NB4 (cell line): ENCODE measurements at regions not wholly inside any gene's neighbourhood (a gene's known extent, or its start where the extent isn't known, plus 50 kb on each side); places are given as distances from the start of the nearest gene placed in this dataset.

Source experiments
- DNase-seq: peaks from one replicate; pipeline ENCODE4 v3.0.0; 2010; ENCODE audit warnings: low read depth
- H3K4me3 ChIP-seq: one replicate; pipeline ENCODE4 v1.5.1; 2011; ENCODE audit warnings: mild to moderate bottlenecking, low read depth, low read length, moderate library complexity
- MYC ChIP-seq: IDR thresholded peaks from 2 replicates; pipeline ENCODE4 v1.6.1; 2011; ENCODE audit warnings: low read depth, low read length
- POLR2A ChIP-seq: IDR thresholded peaks from 2 replicates; pipeline ENCODE4 v1.6.1; 2011; ENCODE audit warnings: mild to moderate bottlenecking; ENCODE audit not compliant: insufficient read length; ENCODE audit errors: extremely low read depth
- TF ChIP-seq, protein P1 (sequence below): IDR thresholded peaks from 2 replicates; pipeline ENCODE4 v1.6.1; 2011; ENCODE audit warnings: low read depth, low read length
- TF ChIP-seq, protein P2 (sequence below): IDR thresholded peaks from one replicate; pipeline ENCODE4 v1.5.1; 2012; ENCODE audit warnings: low read depth, low read length

DNA sequence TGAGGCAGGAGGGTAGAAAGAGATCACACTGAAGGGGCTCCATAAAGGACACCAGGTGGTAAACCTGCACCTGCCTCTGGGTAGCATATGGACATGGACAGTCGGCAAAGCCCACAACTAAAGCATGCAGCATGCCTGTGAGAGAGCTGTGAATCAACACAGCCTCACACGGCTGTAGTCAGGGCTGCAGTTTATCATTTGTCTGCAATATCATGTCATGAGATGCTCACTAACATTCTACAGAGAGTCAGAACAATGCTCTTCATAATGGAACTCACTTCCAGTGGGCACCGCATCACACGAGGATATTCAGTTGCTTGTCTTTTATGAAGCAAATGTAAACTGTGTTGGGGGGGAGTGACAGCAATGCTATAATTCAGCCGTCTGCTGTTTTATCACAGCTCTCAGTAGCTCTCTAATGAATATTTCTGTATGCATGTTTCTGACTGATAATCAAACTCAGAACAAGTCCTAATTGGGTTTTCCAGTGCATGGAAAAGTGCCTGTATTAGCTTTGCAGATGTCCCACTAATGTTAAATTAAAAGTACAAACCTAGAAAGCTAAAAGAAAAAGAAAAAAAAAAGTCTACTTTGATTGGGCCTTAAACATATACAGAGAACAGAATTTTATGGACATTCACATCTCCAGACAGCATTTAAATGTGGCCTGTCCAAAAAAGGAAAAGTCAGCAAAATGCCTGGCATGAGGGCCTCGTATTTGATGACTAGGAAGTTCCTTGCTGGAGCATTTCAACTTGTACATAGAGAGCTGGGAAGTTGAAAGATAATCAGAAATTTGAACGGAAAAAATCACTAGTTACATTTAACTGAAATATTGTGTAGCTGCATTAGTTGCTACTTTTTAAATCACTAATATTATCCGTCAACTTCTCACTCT lies 406.1 kb upstream of the SOX11 start:
- TF ChIP-seq, protein P1, sequence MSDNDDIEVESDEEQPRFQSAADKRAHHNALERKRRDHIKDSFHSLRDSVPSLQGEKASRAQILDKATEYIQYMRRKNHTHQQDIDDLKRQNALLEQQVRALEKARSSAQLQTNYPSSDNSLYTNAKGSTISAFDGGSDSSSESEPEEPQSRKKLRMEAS: no peak
- TF ChIP-seq POLR2A: no peak
- TF ChIP-seq, protein P2, sequence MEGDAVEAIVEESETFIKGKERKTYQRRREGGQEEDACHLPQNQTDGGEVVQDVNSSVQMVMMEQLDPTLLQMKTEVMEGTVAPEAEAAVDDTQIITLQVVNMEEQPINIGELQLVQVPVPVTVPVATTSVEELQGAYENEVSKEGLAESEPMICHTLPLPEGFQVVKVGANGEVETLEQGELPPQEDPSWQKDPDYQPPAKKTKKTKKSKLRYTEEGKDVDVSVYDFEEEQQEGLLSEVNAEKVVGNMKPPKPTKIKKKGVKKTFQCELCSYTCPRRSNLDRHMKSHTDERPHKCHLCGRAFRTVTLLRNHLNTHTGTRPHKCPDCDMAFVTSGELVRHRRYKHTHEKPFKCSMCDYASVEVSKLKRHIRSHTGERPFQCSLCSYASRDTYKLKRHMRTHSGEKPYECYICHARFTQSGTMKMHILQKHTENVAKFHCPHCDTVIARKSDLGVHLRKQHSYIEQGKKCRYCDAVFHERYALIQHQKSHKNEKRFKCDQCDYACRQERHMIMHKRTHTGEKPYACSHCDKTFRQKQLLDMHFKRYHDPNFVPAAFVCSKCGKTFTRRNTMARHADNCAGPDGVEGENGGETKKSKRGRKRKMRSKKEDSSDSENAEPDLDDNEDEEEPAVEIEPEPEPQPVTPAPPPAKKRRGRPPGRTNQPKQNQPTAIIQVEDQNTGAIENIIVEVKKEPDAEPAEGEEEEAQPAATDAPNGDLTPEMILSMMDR: no peak
- no peak for TF ChIP-seq MYC
- no peak overlapping the region for H3K4me3 ChIP-seq
- no peak for DNase-seq

DNA sequence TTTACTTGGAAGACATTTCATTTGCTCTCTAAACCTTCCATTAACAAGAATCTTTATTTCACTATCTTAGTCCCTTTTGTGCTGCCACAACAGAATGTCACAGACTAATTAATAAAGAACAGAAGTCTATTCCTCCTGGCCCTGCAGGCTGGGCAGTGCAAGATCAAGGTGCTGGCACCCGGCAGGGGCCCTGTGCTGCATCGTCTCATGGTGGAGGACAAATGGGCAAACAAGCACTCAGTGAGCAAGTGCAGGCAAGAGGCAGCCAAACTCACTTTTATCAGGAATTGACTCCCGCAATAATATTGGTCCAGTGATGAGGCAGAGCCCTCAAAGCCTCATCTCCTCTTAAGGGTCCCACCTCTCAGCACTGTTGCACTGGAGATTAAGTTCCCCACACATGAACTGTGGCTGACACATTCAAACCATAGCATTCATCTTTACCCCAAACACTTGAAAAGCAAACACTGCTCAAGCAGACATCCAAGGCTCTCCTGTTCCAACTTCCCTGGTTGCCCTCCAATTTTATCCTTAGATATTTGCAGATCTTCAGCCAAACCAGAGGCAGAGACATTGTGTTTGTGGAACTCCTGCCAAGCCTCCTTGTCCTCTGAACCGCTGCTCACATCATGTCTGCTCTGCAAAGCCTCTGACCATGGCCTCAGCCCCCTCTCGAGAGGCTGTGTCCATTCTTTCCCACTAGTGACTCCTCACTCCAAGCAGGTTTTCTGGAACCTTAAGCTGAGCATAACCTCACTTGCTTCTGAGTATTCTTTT lies 404.4 kb upstream of the SOX11 start:
- no peak for DNase-seq
- no peak overlapping the region for H3K4me3 ChIP-seq
- no peak for TF ChIP-seq MYC
- TF ChIP-seq, protein P2: no peak

DNA sequence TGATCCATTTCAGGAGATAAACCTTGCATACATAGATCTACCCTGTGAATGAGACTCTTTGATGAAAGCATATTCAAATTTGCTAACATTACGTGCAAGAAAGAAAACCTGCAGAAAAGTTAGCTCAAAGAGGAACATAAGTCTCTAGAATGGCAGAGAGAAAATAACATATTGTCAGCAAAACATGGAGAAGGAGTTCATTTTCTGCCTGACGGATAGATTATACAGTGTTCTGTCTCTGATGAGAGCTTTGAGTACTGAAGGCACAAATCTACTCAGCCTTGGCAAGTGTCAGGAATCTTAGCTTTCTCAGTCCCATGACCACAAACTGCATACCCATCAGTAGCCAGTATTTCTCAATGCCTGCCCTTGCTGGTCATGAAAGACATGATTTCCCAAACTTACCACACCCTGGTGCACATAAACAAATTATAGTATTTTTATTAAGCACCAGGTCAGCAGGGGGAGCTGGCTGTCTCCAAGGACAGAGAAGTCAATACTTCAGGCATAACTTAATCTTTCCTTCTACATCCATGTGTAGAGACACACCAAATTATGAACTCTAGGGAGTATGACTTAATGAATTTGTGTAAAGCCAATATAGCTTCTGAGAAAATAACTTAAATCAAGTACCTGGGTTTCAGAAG lies 401.2 kb upstream of the SOX11 start:
- no peak overlapping the region for H3K4me3 ChIP-seq
- TF ChIP-seq POLR2A: no peak
- TF ChIP-seq, protein P1: no peak
- TF ChIP-seq, protein P2: no peak
- no peak for TF ChIP-seq MYC
- DNase-seq: peak; percentile 16

DNA sequence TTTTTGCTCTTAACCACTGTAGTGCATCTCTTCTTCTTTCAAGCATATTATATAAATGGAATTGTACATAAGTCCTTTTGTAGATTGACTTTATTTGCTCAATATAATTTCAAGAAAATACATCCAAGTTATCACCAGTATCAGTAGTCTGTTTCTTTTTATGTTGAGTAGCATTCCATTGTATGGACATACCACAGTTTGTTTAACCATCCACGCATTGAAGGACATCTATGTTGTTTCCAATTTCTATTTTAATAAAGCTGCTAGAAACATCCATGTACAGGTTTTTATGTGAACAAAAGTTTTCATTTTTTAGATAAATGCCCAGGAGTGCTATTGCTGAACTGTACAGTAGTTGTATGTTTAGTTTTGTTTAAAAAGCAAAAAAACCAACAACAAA lies 387.5 kb upstream of the SOX11 start:
- TF ChIP-seq POLR2A (no peak), MYC (no peak)
- TF ChIP-seq, protein P2: no peak
- TF ChIP-seq, protein P1: no peak
- DNase-seq: no peak

DNA sequence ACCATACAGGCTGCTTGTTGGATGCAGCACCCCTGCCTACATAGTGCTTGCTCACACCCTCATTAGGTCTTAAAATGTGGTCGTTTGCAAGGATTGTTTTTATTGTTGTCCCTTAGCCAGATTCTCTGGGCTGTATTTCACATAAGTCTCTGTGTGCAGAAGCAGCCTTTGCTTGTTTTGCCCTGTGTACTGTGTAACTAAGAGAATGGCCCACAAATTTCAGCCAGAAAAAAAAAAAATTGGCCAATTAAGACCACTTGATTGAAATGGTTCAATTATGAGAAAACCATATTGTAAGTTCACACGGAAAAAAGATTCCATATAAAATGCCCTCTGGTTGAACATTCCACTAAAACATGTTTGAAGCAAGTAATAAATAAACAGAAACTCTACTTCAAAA lies 377.1 kb upstream of the SOX11 start:
- DNase-seq: no peak
- TF ChIP-seq MYC: no peak
- TF ChIP-seq, protein P1: no peak
- TF ChIP-seq, protein P2: no peak
- H3K4me3 ChIP-seq: no peak overlapping the region

More for the DNA sequence above, 387.5 kb upstream of the SOX11 start:
- no peak overlapping the region for H3K4me3 ChIP-seq
